Renal cortical epithelial cell (primary cell): ENCODE measurements at regions not wholly inside any gene's neighbourhood (a gene's known extent, or its start where the extent isn't known, plus 50 kb on each side); places are given as distances from the start of the nearest gene placed in this dataset.

Experiments
- DNase-seq: peaks from one replicate; pipeline ENCODE4 v3.0.0-alpha.2; 2011; ENCODE audit warnings: low read depth

DNA sequence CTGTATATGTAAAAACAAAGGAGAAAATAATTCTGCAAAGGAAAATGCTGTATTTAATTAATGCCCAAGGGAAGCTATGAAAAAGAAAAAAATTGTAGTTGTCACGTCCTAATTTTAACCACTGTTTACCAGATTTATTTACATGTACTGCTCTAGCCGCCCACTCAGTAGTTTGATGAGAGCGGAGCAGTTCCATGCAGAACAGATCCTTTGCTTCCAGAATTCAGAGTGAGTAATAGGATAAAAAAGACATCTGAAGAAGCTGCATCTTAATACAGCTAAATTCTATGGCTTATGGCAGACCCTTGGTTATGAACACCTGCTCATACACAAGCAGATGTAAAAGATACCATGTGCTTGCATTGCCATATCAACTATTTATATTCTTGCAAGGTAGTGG is 287.0 kb downstream of the GASK1B start:
- DNase-seq, result no peak

DNA sequence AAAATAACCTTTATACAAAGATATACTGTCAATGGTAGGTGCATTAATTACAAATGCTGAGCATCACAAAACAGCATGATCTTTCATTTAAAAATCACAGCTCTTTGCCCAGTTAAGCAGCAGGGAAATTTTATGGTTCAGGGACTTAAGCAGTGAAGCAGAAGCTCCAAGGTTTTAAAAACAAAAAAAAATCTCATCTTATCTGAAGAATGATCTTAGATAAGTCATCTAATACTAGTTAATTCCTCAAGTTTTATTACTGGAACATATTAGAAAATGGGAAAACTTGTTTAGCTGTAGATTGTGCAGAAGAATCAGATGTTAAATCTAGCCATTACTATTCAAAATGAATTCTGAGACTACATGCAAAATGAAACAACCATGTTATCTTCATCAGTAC is 289.9 kb downstream of the GASK1B start:
- peak; percentile 5 for DNase-seq

DNA sequence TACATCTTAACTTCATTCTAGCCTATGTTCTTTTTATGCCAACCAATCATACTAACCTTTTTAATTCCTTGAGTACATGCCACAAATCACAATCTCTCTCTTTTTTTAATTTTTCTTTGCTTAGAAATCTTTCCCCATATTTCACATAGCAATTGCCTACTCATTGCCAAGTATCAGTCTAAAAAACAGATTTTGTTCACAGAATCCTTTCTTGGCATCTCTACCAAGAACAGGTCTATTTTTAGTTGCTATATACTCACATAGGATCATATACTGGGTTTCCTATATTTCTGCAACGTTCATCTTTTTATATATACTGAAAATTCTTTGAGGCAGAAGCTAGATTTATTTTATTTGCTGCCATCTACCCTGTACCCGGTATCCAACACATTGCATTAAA is 292.1 kb downstream of the GASK1B start:
- DNase-seq, result no peak

DNA sequence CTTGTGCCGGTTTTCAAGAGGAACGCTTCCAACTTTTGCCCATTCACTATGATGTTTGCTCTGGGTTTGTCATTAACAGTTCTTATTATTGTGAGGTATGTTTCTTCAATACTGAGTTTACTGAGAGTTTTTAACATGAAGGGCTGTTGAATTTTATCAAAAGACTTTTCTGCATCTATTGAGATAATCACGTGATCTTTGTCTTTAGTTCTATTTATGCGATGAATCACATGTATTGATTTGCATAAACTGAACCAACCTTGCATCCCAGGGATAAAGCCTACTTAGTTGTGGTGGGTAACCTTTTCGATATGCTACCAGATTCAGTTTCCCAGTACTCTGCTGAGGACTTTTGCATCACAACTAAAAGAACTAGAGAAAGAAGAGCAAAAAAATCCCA is 318.0 kb downstream of the GASK1B start:
- DNase-seq, result no peak

DNA sequence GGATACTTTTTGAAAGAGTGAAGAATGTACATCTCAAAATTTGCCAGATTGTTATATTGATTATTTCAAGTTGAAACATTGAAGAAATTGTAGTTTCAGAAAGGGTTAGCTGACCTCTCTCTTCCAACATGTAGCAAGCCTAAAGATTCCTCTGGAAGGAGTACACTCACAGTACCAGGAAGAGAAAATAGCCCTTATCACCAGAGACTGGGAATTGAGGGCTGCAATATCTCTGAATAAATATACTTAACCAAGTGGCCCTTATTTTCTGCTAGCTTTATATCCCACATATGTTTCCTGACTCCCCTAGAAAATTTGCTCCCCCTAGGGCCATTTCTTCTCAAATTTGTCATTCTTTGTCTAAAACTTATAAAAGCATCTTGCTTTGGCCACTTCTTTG is 332.2 kb downstream of the GASK1B start:
- DNase-seq, result no peak

DNA sequence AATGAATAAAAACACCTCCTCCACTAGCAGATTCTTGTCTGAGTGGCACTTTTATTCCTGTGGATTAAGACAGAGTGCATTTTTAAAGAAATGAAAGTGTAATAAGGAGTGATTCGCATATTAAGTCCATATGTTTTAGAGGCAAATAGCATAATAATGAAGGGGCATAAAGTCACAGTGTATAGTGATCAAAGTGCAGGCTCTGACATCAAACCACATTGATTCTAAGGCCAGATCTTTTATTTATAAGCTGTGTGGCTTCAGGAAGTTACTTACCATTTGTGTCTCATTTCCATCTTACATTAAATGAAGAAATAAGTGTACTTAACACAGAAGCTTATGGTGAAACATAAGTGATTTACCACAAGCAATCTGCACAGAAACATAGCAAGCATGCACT is 332.8 kb downstream of the GASK1B start:
- DNase-seq, result no peak

DNA sequence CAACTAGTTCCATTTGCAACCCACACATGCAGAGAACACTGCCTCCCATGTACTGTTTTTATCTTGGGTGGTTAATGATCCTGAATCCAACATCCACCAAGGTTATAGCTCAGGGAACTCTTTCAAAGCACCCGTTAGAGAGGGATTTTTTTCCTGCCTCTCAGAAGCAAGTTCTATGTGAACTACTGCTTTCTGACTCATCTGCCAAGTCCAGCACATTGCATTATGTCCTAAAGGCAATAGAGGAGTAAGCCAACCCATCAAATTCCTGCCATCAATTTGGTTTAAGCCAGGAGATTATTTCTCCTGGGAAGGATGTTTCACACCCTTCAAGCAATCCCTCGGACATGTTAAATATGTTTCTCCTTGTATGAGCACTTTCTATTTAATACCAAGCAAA is 334.5 kb downstream of the GASK1B start:
- DNase-seq, result peak; percentile 21

DNA sequence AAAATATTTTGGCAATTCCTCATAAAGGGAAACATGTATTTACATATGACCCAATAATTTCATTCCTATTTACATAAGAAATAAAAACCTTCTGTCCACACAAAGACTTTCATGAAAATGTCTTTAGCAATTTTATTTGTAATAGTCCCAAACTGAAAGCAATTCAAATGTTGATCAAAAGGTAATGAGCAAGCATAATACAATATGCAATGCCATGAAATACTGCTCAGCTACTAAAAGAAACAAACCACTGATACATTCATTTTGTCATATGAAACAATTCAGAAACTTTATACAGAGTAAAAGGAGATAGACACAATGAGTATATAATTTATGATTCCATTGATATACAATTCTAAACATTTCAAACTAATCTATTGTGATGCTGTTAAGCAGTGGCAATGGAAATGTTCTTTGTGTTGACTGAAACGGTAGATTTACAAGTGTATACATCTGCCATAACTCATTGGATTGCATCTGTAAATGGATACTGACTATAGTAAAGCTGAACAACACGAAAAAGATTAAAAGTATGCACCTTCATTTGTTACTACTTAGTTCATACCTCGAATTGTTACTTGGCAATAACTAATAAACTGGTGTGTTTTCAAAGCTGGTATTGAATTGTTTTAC is 335.6 kb downstream of the GASK1B start:
- DNase-seq, result no peak

DNA sequence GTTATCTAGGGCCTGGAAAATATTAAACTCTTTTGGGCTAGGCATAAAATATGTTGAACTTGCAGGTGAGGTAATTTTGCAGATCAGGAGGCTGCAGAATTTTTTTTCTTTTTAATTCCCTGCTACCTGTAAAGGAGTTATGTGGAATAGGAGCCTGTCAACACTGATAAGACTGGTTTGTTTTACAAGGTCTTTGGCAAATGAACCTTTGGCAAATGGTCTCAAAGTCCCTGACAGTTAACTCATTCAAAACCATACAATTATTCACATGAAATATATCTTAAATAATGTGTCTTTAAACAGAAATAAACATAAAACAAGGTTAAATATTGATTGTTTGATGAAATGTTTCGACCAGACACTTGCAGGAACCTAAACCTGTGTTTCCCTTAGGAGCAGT is 340.2 kb downstream of the GASK1B start:
- no peak for DNase-seq

DNA sequence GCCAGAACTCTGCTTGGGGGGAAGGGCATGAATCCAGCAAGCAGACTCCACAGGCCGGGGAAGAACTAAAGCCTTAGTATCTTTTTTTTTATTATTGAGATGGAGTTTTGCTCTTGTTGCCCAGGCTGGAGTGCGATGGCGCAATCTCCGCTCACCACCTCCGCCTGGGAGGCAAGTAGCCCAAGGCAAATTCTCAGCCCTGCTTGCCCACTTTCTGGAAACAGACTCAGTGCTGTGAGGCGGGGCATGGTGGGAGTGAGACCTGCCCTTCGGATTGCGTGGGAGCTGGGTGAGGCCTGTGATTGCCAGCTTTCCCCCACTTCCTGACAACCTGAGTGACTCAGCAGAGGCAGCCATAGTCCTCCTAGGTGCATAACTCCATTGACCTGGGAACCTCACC is 348.8 kb downstream of the GASK1B start:
- no peak for DNase-seq

DNA sequence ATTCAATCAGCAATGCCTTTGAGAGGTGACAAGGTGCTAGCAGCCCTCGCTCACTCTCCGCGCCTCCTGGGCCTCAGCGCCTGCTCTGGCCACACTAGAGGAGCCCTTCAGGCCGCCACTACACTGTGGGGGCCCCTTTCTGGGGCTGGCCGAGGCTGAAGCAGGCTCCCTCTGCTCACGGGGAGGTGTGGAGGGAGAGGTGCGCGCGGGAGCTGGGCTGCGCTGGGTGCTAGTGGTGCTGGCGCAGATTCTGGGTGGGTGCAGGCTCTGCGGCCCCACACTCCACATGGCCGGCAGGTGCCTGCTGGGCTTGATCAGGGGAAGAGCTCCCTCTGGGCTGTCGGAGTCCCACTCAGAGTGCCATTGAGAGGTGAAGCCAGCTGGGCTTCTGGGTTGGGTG is 351.0 kb downstream of the GASK1B start:
- no peak for DNase-seq

DNA sequence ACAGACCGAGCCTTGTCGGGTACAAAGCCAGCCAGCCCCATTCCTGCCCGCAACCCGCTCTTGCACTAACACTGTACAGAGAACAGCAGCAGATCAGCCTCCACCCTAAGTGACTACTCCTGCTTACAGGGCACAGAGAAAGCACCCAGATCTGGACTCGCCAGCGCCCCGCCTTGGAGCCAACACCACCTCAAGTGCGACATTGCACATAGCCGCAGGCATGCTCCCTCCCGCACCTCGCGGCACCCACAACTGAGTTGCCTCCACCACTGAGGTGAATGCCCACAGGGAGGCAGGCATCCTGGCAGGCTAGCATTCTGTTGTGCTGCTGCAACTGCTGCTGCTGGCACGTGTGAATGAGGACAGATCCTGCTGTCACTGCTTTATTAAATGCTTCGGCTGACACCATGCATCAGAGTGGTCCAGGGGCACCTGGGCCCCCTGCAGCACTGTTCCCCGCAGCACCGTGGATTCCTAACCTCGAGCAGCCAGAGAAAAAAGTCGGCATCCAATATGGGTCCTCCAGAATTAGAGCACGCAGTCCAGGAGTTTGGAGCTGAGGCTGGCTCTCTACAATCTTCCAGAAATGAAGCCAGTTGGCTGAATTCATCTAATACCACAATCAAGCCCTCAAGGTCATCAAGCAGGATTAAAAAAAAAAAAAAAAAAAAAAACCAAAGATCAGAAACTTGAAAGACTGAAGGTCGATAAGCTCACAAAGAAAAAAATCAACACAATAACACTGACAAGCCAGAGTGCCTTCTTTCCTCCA is 352.9 kb downstream of the GASK1B start:
- no peak for DNase-seq

DNA sequence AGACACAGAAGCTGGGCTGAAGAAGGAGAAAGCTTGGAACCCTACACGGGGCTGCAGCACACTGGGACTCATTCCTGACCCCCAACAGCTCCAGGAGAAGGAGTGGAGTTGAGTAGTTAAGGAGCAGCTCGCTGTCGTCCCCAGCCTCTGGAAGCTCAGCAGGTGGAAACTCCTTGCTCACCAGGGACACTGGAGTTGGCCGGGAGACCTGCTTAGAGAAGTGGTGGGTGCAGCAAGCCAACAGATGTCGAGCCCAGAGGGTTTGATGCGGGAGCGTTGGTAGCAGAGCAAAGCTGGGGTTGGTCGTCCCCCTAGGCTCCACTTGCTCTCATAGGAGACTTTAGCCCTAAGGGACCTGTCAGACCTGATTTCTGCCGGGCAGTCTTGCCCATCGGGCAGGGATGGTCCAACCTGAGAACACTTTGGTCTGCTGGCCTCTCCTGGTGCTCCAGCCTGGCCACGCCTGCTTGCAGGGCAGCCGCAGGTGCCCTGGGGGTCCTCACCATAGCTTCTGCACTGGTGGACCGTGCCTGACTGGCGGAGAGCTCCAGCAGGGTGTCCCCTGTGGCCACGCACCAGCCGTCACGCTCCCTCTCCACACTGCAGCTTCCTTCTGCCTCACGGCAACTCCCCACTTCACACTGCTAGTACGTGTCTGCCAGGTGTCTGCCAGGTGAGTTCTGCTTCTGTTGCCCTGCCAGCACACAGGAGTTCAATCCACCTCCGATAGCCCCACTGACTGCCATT is 353.7 kb downstream of the GASK1B start:
- DNase-seq, result no peak

DNA sequence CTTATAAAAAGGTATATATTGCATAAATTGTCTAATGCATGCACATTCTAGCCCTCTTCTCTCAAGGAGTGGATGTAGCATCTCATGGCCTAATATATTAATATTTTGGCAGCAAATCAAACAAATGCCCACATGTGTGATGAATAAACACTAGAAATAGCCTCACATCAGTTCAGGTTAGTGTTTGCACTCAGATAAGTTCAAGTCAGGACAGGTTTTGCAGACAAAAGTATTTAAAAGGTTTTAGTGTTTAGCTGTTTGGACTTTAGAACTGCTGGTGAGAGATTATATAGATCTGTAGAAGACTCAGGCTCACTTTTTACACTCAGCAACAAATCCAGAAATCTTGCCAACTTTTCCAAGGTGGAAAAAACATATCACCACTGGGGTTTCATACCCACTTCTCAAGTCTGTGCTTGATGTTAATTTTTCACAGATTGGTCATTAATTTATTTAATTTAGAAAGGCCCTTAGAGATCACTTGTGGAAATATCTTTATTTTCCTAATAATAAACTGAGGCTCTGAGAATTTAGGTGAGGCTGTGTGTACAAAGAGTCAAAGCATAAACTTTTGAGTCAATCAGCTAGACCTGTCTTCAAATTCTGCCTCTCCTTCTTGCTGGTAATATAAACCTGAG is 362.6 kb downstream of the GASK1B start:
- no peak for DNase-seq

DNA sequence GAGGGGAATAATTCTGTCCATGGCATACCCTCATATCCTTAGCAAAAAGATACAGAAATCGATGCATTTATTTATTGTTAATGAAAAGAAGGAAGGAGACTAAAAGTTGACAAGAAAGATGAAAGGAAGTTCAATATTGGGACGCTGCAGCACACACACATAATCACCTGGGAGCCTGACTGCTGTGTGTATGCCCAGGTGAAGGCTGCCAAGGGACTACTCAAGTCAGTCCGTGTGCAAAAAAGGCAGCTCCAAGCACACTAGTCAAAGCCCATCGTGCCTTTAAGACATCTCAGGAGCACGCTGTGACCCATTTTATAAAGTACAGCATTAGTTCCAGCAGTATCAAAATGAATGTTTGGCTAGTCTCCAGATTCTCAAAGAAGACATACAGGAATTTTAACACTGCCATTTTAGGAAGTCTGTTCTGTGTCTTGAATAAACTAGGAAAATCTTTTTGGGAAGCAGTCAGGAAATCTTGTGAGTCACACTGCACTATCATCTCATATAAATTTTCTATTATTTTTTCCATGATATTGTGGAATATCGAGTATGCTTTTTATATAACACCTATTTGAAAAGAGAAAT is 363.9 kb downstream of the GASK1B start:
- no peak for DNase-seq

DNA sequence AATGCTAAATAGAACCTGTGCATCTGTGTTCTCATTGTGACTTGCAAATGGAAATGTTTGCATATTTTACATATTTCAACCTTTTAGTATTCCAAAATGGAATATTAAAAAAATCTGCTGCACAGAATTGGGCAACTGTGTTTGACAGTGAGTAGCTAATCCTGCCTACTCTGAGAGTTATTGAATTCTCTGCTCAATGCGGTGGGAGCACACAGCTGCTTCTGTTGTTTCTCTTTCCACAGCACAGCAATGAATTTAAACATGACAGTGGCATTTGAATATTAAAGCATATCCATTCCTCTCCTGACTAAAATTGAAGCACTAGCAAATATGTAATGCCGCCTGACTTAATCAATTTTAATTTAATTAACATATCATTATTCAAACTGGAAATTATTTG is 366.6 kb downstream of the GASK1B start:
- no peak for DNase-seq

DNA sequence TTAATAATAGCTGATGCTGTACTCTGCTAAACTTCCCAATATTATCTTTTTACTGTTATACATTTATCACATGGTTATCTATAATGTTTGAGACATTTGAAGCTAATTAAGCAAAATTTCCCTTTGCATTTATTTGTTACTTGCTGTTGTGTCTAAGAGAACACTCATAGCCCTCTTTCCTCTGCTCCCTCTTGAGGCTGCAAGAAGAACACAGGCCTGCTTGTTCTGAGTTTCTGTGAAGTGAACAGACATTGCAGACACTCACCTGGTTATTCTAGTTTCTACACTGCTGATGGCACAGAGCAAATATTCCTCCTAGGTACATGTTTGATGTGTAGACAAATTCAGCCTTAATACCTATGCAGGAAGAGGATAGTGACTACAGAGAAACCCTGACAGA is 367.8 kb downstream of the GASK1B start:
- DNase-seq, result peak; percentile 29

DNA sequence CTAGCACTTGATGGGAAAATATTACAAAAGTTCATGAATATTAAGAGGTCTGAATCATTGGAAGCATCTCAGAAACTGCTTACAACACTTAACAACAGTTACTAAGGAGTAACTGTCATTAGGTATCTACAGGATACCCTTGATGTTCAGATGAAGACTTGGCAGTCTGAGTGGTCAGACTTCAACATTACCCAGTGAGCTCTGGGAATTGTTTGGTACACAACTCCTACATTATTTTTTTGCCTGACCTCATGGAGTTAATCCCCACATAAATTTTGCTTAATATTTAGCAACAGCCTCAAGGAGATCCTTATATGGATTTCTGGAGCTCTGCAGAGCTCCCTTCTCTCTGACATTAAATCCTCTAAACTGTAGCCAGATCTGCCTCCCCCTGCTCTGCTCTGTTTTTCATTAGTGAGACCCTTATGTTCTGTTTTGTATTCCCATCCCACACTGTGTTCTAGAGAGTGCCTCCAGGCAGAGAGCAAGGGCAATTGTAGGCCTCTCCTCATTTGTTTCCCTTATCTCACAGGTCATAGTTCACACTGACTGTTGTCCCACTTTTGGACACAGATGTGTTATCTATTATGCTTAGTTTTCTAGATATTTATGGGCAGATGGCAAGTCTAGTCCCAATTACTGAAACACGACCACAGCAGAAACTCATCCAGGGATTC is 368.8 kb downstream of the GASK1B start:
- no peak for DNase-seq

DNA sequence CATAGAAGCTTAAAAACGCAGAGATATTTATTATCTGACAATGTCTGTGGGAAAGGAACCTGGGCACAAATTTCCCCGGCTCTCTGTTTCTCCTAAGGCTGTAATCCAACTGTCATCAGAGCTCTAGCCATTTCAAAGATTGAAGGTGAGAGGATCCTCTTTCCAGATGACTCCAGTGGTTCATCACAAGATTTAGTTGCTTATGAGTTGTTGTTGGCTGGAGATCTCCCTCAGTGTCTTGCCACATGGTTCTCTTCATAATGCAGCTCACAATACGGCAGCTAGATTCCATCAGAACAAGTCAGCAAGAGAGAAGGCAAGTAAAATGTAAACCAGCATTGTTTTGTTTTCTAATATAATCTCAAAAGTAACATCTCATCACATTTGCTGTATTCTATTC is 369.4 kb downstream of the GASK1B start:
- no peak for DNase-seq

DNA sequence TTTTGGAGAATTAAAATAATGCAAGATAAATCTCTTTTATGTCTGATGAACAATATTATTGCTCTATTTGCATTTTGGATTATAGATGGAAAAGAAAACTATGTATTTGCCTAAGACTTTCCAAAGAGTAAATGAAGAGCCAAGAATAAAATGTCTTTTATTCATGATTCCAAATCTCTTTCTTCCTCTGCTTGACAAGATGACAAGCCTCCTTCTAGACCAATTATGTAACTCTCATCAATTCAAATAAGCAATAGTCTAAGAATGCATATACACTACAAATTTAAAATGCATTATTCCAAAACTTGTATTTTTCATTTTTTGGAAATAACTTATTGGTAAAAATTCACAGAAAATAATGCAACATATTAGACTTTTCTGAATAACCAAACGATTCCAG is 377.3 kb downstream of the GASK1B start:
- DNase-seq, result no peak

DNA sequence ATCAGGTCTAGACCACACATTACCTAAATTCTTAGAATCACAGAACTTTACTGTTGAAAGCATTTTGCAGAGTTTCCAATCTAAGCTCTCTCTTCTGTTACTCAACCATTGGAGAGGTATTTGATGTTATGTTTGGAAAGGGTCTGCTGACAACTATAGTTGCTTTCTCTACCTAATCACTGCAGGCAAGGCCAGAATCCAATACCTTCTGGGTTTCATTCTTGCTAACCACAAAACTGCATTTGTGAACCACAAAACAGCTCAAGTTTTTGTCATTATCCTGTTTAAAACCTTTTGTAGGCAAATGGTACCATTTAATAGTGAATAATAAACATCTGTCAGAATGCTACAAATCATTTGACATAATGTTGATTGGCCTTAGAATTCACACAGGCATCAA is 380.1 kb downstream of the GASK1B start:
- peak; percentile 13 for DNase-seq

DNA sequence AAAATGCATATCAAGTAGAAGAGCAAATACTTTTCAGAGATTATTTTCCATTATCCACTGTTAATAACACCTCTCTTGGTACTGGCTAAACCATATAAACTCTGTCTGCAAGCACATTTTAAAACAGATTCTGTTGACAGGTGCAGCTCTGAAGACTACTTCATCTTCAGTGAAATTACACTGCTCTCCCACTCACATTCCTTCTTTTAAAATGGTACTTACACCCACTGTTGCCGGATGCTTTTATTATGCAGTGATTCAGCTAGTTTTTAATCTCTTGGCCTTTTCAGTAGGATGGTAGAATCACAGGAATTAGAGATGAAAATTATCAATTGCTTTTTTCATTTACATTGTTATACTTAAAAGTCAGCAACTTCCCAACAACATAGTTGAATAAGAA is 381.6 kb downstream of the GASK1B start:
- no peak for DNase-seq
